Fibroblast of peridontal ligament (primary cell): ENCODE measurements at regions not wholly inside any gene's neighbourhood (a gene's known extent, or its start where the extent isn't known, plus 50 kb on each side); places are given as distances from the start of the nearest gene placed in this dataset.
"Not testable (repeated sequence)": the region's sequence is repeated elsewhere in the genome, so short reads cannot be mapped to it uniquely, and the experiment has no call there.

Experiments used
- DNase-seq: peaks from one replicate; pipeline ENCODE4 v3.0.0-alpha.2; 2010; ENCODE audit errors: extremely low read depth

DNA sequence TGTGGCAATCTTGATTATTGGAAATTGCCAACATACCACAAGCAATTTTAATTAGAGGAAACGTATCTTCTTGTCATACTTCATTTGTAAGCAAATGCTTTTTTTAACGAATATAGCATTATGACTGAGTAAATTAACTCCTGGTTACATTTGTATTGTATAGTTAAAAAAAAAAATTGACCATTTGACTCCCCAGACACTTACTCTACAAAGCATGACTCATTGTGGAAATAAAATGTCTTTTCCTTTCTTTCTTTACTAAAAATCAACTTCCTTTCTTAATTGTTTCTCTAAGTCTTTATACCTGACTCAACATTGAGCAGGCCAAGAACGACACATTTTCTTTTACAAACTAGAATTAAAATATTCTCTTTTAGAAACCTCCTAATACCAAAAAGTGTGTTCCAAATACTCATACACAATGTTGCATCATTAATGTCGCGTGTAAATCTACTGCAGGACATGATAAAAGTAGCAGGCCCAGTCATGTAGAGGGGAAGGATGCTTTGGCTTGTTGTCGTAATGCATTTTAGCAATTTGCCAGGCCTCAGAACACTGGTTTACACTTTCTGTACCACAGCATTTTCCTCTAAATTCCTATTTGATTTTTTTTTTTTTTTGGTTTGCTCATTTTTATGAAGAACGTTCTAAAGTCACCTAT is 349.6 kb upstream of the KCNH7 start:
- DNase-seq = peak; percentile 29

GRCh38 chr2:163187119-163187518 is 348.6 kb upstream of the KCNH7 start:
- DNase-seq = no peak

- DNase-seq = no peak
Observed at GRCh38 chr2:163185160-163185559, 346.6 kb upstream of the KCNH7 start.

GRCh38 chr2:163182764-163183354 is 344.3 kb upstream of the KCNH7 start:
- DNase-seq = peak; percentile 48

DNA sequence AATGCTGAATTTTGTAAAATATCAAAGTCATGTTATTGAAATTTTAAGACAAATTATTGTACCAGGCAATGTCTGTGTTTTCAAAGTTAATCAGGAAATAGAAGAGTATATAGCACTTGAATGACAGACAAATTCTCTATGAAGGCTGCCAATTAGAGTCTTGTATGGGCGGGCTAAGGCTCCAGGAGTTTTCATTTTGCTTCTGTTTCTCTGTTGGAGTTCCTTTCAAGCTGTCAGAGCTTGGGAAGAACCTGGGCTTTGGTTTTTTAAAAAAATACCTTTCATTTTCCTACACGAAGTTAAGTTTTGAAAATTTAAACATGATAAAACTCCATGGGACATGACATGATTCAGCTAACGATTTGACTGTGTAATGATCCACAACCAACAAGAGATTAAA is 339.0 kb upstream of the KCNH7 start:
- no peak for DNase-seq

DNA sequence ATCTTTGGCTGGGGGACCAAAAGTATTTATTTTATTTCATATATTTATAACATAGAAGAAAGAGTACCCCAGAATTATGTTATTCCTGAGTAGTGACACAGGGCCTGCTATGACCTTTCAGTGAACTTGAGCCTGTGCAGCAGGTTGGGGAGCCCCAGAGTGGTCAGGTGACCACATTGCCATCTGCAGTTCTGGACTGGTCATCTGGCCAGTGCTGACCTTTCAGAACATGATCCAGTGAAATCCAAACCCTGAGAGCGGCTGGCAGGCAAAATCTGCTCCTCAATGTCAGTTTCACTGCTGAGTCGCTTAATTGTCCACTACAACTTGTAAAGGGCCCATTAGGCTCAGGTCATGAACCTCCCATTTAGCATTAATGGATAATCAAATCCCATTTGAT is 336.7 kb upstream of the KCNH7 start:
- no peak for DNase-seq

GRCh38 chr2:163173591-163173990 is 335.0 kb upstream of the KCNH7 start:
- no peak for DNase-seq

DNA sequence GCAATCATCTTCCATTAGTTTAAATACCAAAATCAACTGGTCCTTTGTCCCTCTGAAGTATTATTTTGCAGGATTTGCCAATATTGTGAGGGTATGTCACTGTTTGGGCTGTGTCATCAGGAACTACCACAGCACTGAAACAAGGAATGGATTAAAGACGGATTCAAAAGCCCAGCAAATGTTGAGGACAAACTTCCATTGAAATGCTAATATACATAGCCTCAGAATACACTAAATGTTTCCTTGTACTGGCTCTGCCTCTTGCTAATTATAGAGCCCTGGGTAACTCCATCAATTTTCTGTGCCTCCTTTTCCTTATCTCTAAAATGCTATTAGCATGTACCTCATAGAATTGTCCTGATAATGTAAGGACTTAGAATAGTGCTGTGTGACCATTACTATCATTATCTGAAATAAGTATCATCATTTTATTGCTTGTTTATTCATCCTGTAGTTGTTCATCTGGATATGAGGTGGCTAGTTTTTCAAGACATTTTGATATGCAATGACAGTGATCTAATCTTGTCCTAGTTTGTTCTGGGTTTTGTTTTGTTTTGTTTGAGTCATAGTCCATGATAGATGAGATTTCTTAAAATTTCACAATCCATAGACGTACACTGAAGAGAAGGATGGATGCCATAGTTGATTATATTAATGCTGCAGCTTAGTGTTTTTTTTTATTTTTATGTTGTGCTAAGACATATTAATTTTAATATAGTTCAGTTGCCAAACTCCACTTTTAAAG is 333.4 kb upstream of the KCNH7 start:
- peak; percentile 30 for DNase-seq

- peak; percentile 55 for DNase-seq
Observed at GRCh38 chr2:163157891-163158496, 319.4 kb upstream of the KCNH7 start.

DNA sequence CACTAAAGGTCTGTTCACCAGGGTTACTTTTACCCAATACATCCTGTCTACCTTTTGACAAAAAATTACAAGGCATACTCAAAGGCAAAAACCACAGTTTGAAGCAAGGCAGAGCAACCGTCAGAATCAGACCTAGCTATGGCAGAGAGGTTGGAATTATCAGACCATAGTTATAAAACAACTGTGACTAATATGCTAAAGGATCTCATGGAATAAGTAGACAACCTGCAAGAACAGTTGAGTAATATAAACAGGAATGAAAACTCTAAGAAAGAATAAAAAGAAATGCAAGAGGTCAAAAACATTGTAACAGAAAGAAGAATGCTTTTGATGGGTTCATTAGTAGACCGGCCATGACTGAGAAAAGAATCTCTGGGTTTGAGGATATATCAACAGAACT is 318.8 kb upstream of the KCNH7 start:
- DNase-seq = no peak

GRCh38 chr2:163155925-163156324 is 317.4 kb upstream of the KCNH7 start:
- DNase-seq = no peak

DNA sequence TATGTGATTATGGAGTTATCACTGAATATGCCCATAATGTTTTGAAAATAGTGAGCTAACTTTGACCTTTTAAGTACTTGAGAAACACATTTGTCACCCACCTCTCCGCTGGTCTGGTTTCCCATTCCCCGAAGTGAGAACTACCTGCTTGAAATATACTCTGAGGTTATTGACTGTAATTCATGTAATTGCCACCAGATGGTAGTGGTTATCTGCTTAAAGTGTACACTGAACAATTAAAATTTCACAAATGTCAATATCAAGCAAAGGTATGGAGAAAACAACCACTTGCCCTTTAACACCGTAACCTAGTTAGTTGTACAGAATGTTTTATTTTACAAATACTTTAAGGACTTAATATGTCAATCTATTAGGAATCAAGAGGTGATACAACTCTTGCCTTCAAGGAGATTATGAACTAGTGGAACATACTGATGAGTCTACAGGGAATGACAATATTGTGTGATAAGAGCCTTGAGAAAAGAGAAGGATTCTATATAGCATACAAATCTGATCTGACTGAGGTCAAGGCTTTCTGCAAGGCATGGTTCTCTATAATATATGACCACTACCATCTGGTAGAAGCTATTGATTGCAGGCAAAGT is 316.8 kb upstream of the KCNH7 start:
- DNase-seq = peak; percentile 51

- DNase-seq = no peak
Observed at GRCh38 chr2:163142618-163143017, 304.1 kb upstream of the KCNH7 start.

DNA sequence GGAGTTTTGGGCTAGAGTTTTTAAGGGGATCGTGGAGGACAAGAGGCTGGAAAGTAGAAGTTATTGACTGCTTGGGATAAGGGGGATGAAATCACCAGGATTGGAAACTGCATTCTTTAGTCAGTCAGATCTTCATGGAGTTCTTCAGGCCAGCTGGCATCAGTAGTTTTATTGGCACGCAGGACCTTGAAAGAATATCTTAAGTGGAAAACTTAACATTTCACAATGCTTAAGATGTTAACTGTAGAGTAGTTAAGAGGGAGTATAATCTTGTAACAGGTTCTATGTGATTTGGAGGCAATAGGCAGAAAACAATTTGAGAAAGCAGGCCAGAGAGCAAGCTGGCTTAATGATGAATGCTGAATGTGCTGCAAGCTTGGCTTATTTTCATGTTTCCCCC is 300.4 kb upstream of the KCNH7 start:
- DNase-seq = peak; percentile 2

GRCh38 chr2:163135256-163135655 is 296.7 kb upstream of the KCNH7 start:
- DNase-seq = no peak

DNA sequence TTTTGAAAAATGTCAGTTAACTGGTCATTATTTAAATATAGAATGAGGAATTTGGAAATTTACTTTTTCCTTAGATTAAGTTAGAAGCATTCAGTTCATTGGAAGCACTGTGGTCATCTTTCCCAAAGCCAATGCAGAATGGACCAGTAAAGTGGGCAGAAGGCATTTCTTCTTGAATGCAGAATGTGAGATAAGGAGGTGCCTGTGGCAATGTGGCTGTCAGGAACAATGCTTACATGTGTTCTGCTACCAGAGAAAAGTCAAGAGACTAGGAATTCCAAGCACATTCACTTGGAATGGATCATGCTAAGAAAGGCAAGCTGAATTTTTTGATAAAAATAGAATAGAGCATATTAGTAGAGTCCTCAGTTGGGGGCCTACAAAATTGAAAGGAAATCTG is 295.0 kb upstream of the KCNH7 start:
- no peak for DNase-seq

DNA sequence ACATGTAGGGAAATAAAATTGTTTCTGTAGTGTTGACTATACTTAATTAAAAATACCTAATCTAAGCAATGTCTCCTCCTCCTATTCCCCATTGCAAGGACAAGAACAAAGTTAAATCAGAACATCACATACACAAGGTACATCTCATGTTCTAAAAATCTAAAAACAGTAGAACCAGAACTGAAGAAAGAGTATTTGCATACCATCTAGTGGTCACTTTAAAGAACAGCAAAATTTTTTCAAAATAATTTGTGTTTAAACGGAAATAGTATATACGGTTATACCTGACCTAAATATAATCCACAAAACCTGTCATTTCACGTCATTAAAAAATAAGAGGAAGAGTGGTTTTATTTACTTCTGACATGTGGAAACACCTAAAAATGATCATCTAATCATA is 294.3 kb upstream of the KCNH7 start:
- peak; percentile 23 for DNase-seq

DNA sequence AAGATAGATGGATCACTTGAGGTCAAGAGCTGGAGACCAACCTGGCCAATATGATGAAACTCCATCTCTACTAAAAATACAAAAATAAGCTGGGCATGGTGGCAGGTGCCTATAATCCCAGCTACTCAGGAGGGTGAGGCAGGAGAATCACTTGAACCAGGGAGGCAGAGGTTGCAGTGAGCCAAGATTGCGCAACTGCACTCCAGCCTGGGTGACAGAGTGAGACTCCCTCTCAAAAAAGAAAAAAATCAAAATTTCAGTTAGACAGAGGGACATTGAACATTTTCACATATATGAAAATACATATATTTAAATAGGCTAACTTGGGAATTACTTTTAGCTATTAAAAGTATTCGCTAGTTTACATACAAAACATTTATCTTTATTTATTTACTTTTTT is 293.6 kb upstream of the KCNH7 start:
- not testable (repeated sequence) for DNase-seq

- no peak for DNase-seq
Observed at GRCh38 chr2:163123526-163123925, 285.0 kb upstream of the KCNH7 start.

GRCh38 chr2:163122257-163122656 is 283.7 kb upstream of the KCNH7 start:
- DNase-seq = no peak

- no peak for DNase-seq
Observed at GRCh38 chr2:163121483-163121882, 282.9 kb upstream of the KCNH7 start.

DNA sequence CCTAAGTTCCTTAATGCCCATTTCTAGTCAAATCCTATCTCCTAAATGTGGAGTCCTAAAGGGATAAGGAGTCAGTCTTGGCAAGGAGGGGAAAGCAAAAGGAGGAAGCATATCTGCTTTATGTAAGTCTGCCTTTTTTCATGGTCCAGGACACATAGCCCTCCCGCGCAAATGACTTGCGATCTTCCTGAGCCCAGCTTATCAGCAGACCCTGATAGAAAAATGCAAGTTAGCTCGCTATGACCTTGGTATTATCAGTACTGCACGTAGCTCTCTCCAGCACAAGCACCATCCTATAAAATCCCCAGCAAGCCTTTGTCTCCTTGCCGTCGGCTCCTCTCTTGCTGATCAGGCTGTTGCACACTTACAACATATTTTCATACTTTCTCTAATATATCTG is 281.4 kb upstream of the KCNH7 start:
- no peak for DNase-seq
